ENCODE measurements at regions not wholly inside any gene's neighbourhood (a gene's known extent, or its start where the extent isn't known, plus 50 kb on each side); places are given as distances from the start of the nearest gene placed in this dataset.
"Not testable (repeated sequence)": the region's sequence is repeated elsewhere in the genome, so short reads cannot be mapped to it uniquely, and the experiment has no call there.

GRCh38 chr5:105172918-105173317 lies 1610.3 kb upstream of the NUDT12 start:
- no peaks in the 10 kb centered on the region for H3K9me3 ChIP-seq
- WGBS, result 90% methylated on average over 2 of the region's 2 CpGs
- H3K27me3 ChIP-seq (replicated peaks; ENCODE audit: insufficient read depth), result no peaks in the 10 kb centered on the region
- no peak for DNase-seq (ENCODE audit: low spot score)
- TF ChIP-seq POLR2AphosphoS5 (IDR thresholded peaks at IDR 0.05) (no peak), POLR2A (IDR thresholded peaks at IDR 0.05) (no peak)
- TF ChIP-seq, protein P1, sequence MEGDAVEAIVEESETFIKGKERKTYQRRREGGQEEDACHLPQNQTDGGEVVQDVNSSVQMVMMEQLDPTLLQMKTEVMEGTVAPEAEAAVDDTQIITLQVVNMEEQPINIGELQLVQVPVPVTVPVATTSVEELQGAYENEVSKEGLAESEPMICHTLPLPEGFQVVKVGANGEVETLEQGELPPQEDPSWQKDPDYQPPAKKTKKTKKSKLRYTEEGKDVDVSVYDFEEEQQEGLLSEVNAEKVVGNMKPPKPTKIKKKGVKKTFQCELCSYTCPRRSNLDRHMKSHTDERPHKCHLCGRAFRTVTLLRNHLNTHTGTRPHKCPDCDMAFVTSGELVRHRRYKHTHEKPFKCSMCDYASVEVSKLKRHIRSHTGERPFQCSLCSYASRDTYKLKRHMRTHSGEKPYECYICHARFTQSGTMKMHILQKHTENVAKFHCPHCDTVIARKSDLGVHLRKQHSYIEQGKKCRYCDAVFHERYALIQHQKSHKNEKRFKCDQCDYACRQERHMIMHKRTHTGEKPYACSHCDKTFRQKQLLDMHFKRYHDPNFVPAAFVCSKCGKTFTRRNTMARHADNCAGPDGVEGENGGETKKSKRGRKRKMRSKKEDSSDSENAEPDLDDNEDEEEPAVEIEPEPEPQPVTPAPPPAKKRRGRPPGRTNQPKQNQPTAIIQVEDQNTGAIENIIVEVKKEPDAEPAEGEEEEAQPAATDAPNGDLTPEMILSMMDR (IDR thresholded peaks at IDR 0.05), result no peak
- H3K36me3 ChIP-seq, result no peaks in the 10 kb centered on the region
- intact Hi-C loops (cut with DNase I), result no loop called here
- H3K27ac ChIP-seq, result no peak overlapping the region
- H3K4me1 ChIP-seq (replicated peaks), result no peaks in the 10 kb centered on the region
- H3K4me3 ChIP-seq, result no peak overlapping the region

- no peak overlapping the region for H3K27ac ChIP-seq
Measured at GRCh38 chr5:105168806-105169205, 1606.2 kb upstream of the NUDT12 start.

DNA sequence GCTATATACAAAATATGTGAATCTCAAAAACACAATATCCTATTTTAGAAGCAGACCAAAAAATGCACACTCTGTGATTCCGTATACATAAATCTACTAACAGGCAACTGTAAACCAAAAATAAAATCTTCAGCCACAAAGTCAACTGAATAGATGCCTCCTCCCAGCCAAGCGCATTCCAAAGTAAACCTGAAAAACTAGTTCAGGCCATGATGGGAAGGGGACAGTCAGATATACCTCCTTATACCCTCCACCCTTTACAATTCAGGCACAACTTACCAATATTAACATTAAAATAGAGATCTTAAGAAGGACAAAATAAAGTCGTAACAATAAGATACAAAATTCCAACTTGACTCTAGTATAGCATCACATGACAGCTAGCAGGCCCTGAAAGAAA lies 1604.5 kb upstream of the NUDT12 start:
- intact Hi-C loops (cut with DNase I), result no loop called here
- 84% methylated on average over 3 of the region's 3 CpGs for WGBS
- TF ChIP-seq POLR2A (IDR thresholded peaks at IDR 0.05), result no peak
- TF ChIP-seq, protein P1 (IDR thresholded peaks at IDR 0.05), result no peak
- no peak for TF ChIP-seq POLR2AphosphoS5 (IDR thresholded peaks at IDR 0.05)

More at GRCh38 chr5:105168806-105169205, 1606.2 kb upstream of the NUDT12 start:
- intact Hi-C loops (cut with DNase I), result no loop called here
- no peaks in the 10 kb centered on the region for H3K9me3 ChIP-seq
- H3K36me3 ChIP-seq, result no peaks in the 10 kb centered on the region
- WGBS, result 97% methylated on average over 1 of the region's 1 CpG
- H3K4me1 ChIP-seq (replicated peaks), result no peaks in the 10 kb centered on the region
- TF ChIP-seq POLR2AphosphoS5 (IDR thresholded peaks at IDR 0.05) (no peak), POLR2A (IDR thresholded peaks at IDR 0.05) (no peak)
- TF ChIP-seq, protein P1 (IDR thresholded peaks at IDR 0.05), result no peak
- no peak overlapping the region for H3K4me3 ChIP-seq
- DNase-seq (ENCODE audit: low spot score), result no peak
- no peaks in the 10 kb centered on the region for H3K27me3 ChIP-seq (replicated peaks; ENCODE audit: insufficient read depth)

GRCh38 chr5:105163547-105163946 lies 1601.0 kb upstream of the NUDT12 start:
- Histone ChIP-seq H3K27ac (no peak overlapping the region), H3K4me3 (no peak overlapping the region), H3K27me3 (replicated peaks; ENCODE audit: insufficient read depth) (no peaks in the 10 kb centered on the region), H3K9me3 (no peaks in the 10 kb centered on the region), H3K4me1 (replicated peaks) (no peaks in the 10 kb centered on the region), H3K36me3 (no peaks in the 10 kb centered on the region)
- no peak for DNase-seq (ENCODE audit: low spot score)
- no peak for TF ChIP-seq POLR2A (IDR thresholded peaks at IDR 0.05)
- no peak for TF ChIP-seq POLR2AphosphoS5 (IDR thresholded peaks at IDR 0.05)
- TF ChIP-seq, protein P1 (IDR thresholded peaks at IDR 0.05), result no peak
- intact Hi-C loops (cut with DNase I), result no loop called here

More for the DNA sequence above, 1604.5 kb upstream of the NUDT12 start:
- Histone ChIP-seq H3K27ac (no peak overlapping the region), H3K36me3 (no peaks in the 10 kb centered on the region), H3K27me3 (replicated peaks; ENCODE audit: insufficient read depth) (no peaks in the 10 kb centered on the region), H3K9me3 (no peaks in the 10 kb centered on the region), H3K4me3 (no peak overlapping the region), H3K4me1 (replicated peaks) (no peaks in the 10 kb centered on the region)
- DNase-seq (ENCODE audit: low spot score), result no peak

- H3K4me1 ChIP-seq (replicated peaks); intact Hi-C loops (cut with DNase I); H3K9me3 ChIP-seq; H3K27ac ChIP-seq; H3K27me3 ChIP-seq (replicated peaks; ENCODE audit: insufficient read depth); DNase-seq (ENCODE audit: low spot score); H3K36me3 ChIP-seq; H3K4me3 ChIP-seq: not testable (repeated sequence)
- WGBS, result 91% methylated on average over 6 of the region's 6 CpGs
Measured at GRCh38 chr5:105162557-105162956, 1600.0 kb upstream of the NUDT12 start.
